ENCODE measurements at regions not wholly inside any gene's neighbourhood (a gene's known extent, or its start where the extent isn't known, plus 50 kb on each side); places are given as distances from the start of the nearest gene placed in this dataset.
"Not testable (repeated sequence)": the region's sequence is repeated elsewhere in the genome, so short reads cannot be mapped to it uniquely, and the experiment has no call there.

DNA sequence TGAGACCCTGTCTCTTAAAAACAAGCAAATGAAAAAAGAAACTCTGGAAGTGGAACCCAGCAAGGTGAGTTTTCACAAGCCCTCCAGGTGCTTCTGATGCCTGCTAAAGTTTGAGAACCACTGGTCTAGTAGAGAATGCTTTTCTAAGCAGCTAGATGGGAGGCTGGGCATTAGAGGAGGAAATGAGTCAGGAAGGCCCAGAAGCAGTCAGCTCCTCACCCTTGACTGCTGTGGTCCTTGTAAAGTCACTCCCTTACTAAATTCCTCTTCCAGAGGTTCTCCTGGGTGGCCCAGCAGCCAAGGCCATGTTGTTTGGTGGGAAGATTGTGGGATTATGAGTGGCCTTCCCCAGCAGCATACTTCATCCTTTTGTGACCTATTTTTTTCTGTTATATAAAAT, 52.0 kb upstream of the FYN start:
- peak; percentile 42 to 58 (median 47) for DNase-seq

DNA sequence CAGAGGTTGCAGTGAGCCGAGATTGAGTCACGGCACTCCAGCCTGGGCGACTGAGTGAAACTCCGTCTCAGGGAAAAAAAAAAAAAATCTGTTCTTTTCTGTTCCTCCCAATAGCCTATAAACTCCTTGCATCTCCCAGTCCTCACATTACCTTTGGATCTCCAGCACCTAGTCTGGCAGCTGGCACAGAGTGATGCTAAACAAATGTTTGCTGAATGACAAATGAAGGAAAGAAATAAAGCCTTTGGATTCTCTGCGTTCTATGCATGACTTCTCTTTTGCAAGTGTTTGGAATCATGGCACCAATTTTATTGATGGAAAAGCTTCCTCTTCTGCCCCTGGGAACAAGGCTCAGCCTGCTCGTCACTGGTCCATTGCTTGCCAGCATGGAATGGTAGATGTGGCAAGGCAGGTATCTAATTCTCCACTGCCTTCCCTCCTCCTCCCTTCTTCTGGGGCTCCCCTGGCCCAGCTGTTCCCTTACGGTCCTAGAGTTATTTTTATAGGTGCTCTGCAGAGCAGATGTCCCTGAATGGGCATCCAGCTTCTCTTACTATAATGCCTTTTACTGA, 53.6 kb upstream of the FYN start:
- no peak for DNase-seq

DNA sequence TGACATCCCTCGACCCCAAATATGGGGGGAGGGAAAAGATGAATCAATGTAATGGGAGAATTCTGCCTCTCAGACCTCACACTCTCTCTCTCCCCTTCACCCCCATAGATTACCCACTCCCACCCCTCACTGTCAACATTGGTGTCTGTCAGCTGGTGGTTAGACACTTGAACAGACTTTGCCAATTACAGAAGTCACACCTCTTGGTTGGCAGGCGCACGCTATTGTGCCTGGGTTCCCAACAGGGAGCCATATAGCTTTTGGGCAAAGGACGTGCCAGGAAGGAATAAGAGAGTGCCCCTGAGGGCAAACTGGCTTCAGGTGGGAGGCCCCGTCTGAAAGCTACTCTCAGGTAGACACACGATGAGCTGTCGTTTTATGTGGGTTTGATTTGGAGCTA, 54.1 kb upstream of the FYN start:
- no peak for DNase-seq

DNA sequence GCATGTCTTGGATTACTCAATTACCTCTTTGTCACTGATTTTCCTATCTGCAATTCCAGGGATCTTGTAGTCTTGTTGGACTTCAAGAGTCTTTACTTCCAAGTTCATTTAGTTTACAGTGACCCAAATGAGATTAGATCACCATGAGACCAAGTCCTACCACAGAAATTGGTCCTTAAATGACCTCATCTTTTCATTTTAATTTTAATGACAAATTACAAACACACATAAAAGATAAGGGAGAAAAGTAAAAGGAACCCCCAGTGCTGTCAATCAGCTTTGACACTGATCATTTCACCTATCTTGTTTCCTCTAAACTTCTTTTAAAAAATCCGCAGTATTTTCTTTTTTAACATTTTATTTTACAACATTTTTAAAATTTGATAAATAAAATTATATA, 54.9 kb upstream of the FYN start:
- no peak for DNase-seq

DNA sequence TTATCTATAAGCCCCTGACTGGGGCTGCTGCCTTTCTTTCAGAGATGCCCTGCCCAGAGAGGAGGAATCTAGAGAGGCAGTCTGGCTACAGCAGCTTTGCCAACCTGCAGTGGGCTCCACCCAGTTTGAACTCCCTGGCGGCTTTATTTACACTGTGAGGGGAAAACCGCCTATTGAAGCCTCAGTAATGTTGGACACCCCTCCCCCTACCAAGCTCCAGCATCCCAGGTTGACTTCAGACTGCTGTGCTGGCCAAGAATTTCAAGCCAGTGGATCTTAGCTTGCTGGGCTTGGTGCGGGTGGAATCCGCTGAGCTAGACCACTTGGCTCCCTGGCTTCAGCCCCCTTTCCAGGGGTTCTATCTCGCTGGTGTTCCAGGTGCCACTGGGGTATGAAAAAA, 61.4 kb upstream of the FYN start:
- not testable (repeated sequence) for DNase-seq

DNA sequence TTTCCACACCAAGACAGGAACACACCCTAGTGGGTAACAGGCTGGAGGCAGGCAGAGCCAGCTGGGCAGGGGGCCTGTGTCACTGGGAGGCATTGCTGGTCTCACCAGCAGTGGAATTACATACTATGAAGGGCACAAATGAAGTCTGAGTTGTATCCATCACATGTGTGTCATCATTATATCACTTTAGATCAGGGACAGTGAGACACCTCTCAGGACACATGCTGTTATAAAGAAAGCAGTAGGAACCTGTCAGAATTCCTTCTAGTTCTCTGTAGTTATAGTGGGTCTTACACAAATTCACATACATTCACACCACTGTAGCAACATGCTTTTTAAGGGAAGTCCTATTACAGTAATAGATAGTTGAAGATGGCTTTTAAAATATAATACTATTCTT, 63.5 kb upstream of the FYN start:
- DNase-seq = no peak

DNA sequence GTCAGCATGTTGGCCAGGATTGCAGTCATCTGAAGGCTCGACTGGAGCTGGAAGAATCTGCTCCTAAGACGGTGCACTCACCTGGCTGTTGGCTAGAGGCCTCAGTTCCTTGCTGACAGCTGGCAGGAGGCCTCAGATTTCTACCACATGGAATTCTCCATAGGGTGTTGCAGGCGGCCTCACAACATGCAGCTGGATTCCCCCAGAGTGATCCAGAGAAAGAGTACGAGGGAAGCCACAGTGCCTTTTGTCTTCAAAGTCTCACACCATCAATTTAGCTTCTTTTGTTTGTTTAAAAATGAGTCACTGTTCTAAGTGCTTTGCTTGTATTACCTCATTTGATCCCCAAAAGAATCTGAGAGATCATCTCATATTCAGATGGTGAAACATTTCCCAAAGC, 65.5 kb upstream of the FYN start:
- no peak for DNase-seq

DNA sequence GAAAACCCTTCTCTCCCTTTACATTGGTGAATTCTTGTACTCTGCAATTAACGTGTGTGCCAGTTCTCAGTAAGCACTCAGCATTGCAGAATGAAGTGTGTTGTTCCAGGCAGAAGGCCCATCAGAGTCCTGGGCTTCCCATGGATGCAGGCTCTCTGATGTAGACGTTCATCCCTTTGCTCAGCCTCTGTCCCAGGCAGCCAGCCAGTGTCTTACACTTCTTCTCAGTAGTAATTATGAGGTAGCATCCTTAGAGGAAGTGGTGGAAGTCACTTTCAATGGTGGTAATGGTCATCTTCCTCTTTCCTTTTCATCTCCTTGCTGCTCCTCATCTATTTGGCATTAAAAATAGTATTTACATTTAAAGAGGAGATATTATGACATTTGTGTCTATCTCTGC, 66.7 kb upstream of the FYN start:
- DNase-seq = peak; percentile 63 to 77 (median 67)

DNA sequence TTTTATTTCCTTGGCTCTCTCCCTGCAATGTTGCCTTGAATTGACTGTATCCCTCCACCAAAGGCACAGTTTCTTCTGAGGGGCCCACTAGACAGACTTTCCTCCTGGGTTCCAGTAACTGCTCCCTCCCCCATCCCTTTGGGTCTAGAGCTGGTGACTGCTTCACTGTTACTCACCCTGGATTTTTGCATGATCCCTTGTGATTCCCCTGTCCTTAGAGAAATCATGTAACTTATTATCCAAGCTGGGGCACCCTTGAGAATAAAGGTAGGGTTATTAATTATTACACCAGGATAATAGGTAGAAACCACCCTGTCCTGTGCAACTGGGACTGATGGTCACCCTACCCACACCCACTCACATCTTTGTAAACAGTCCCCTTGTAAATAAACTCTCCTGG, 67.5 kb upstream of the FYN start:
- DNase-seq = peak in 2 of 3 donors; percentile 17 to 19

DNA sequence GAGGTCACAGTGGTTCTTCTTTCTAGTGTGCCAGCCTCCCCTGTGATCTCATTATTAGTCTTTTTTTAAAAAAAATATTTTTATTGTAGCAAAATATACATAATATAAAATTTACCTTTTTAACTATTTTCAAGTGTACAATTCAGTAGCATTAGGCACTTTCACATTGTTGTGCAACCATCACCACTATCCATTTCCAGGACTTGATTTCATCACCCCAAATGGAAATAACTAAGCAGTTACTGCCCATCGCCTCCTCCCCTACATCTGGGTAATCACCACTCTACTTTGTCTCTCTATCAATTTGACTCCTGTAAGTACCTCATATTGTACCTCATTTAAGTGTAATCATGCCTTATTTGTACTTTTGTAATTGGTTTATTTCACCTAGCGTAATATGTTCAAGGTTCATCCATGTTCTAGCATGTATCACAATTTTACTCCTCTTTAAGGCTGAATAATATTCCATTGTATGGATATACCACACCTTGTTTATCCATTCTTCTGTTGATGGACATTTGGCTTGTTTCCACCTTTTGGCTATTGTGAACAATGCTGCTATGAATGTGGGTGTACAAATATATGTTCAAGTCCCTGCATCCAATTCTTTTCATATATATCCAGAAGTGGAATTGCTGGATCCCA, 68.6 kb upstream of the FYN start:
- DNase-seq = peak; percentile 30 to 55 (median 38)

DNA sequence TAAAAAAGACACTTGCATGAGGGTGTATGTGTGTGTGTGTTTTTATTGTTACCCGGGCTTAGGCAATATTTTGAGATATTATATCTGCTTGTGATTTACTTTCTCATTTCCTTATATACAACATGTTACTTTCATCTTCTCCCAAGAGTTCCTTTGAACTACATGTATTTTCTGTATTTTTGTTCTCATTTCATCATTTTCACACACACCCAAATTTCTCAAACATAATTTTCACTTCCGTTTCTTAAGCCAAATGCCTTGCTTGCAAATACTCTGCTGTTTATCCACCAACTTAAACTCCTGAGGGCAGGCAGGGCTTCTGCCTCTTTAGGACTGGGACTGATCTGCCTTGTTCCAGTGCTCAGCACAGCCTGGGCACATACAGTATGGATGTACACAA, 69.3 kb upstream of the FYN start:
- peak; percentile 37 to 79 (median 78) for DNase-seq

DNA sequence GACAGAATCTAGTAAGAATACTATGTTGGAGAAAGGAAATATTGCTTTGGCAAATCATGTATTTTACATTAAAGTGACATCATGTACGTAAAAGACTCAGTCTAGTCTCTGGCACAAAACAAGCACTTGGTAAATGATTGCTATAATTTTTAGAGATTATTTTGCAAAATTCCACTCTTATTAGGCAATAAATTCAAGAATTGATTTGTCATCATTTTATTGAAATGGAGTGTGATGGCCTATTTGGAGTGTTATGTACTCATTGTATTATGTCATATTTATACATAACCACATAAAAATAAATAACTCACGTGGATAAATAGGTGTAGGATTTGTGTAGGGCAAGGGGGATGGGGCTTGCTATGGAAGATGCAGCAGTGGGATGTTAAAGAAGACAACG, 70.0 kb upstream of the FYN start:
- peak in 1 of 3 donors; percentile 16 for DNase-seq

DNA sequence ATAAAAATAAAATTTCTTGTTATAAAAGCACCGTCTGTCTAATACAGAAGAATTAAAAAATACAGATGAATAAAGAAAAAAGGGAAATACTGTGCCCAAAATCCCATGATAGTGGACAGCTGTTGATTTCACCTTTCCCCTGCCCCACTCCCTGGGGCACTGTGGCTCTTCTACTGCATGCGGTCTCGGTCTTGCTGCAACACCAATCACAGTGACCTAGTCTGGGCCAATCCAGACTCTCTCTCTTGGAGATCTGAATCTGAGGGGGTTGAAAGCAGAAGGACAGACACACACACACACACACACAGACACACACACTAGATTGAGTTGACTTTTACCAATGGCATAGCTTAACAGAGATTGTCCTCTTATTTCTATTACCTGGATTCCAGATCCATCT, 70.5 kb upstream of the FYN start:
- DNase-seq = peak; percentile 31 to 47 (median 37)

DNA sequence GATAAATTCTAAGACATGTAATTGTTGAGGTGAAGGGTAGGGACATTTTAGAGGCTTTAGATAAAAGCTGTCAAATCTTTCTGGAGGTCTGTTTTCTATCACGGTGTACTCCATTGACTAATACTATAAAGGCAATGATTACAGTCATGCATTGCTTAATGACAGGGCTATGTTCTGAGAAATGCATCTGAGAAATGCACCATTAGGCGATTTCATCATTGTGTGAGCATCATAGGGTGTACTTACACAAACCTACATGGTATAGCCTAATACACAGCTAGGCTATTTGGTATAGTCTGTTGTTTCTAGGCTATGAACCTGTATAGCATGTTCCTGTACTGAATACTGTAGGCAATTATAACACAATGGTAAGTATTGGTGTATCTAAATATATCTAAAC, 71.3 kb upstream of the FYN start:
- peak; percentile 7 to 62 (median 61) for DNase-seq

DNA sequence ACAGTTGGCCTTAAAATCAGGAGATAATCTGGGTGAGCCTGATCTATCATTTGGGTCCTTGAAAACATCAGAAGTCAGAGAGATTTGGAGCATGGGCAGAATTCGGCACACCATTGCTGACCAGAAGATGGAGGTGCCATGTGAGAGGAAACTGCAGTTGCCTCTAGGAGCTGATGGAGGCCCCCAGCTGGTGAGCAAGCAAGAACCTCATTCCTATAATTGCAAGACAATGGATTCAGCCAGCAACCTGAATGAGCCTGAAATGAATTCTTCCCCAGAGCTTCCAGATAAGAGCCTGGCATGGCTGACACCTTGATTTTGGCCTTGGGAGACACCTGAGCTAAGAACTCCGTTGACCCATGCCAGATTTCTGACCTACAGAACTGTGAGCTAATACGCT, 76.3 kb upstream of the FYN start:
- no peak for DNase-seq

DNA sequence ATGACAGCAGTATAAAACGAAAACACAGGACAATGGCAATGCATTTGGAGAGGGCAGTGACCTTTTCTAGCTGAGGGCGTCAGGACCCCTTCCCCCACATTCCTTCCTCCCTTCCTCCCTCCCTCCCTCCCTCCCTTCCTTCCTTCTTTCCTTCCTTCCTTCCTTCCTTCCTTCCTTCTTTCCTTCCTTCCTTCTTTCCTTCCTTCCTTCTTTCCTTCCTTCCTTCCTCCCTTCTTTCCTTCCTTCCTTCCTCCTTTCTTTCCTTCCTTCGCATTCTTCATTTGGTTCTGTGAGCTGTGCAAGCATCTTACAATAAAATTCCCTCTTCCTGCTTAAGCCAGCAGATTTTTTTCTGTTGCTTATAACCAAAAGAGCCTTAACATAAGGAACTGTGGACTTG, 76.7 kb upstream of the FYN start:
- not testable (repeated sequence) for DNase-seq

DNA sequence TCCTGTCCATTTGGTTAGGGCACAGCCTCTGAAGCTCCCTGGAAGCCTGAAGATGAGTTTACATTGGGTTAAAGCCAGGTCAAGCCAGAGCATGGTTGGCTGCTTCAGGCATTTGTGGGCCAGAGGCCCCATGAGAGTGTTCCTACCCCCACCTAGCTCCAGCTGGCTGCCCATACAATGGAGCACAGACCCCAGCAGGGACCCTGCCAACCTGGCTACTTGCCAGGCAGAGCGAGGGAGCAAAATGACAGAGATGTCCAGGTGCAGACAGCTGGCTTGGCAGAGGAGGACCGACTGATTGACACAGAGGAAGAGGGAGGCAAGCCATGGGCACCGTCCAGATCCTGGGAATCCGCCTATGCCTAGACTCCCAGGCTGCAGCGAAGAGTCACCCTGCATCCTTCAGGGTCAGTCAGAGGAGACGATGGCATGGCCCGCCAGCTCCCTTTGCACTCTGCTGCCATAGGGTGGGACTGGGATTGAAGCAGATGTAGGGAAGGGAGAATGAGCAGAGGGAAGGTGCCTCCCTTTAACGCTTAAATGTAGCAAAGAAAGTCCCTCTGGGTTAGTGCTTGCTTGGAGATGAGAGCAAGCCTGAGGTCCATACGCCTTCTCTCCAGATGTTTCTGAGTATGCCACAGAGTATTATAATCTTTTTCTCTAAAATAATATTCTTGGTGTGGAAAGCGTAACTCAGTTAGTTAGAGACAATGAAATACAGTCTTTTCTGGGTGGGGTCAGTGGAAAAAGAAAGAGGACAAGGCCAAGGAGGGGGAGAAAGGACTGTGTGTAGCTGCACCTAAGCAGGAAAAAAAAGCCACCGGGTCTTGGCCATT, 77.6 kb upstream of the FYN start:
- DNase-seq = no peak

DNA sequence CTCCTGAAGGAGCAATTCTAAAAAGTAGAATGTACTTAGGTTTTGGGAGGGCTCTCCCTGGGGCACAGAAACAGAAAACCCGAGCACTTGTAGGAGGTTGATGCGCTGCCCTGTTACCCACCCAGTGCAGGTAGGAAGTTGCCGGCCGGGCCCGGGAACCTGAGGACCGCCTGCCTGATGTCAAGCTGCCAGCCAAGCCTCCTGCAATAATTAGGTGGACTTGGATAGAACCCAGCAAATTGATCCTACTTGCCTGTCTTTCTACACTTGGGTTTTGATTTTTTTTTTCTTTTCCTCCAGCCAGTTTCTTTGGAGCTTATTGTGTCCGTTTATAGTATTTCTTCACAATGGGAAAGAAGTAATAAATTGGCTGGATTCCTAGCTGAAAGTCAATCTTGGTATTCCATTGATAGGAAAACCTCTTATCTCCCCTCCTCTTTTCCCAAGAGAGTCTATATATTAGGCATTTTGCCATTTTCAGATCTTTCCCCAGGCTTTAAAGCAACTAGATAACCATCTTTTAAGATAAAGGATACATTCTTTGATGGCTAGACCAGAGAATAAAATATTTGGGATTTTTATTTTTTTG, 78.3 kb upstream of the FYN start:
- DNase-seq = no peak

DNA sequence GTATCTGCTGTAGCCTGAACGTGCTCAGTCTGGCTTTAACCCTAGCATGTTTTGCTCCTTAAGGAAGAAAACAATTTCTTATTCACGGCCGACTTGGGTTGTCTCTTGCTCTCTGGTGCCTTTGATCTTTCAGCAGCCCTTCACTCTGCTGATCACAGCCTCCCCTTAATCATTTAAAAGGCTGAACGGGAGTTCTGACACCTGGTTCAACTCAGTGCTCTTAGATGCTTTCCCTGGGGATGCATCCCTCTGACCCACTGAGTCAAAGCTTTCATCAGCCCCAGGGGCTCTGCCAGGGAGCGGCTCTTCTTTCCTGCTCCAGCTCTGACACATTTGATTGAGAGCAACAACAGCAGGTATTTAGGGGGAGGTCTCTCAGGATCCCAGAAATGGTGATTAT, 79.0 kb upstream of the FYN start:
- no peak for DNase-seq

DNA sequence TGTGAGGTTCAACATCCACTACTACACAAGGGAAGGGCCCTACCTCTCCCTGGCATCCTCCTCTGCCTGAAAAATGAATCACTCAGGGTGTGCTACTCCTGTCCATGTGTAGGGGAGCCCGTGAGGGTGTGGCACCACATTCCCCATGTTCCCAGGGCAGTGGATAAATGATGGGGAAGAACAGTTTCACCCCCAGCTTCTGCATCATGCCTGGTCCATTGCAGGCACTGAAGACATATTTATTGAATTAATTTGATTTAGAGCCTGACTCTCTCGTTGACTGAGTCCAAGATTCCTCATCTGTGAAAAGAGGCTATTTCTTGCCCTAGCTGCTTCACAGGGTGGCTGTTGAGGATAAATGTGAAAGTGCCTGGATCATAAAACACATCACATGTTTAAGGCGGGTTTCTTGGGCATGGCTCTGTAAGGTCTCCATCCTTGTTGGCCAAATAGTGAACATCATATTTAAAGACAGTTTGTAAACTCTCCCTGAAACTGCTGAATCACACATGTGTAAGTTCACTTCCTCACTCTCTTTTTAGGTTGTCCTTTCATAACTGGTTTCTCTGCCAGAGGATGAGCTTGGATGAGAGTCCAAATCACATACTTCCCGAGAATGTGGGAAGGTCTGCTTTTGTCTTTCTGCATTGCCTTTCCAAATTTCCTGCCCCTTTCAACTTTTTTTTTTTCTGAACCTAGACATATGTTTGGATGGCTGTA, 79.7 kb upstream of the FYN start:
- DNase-seq = peak; percentile 30 to 64 (median 62)

DNA sequence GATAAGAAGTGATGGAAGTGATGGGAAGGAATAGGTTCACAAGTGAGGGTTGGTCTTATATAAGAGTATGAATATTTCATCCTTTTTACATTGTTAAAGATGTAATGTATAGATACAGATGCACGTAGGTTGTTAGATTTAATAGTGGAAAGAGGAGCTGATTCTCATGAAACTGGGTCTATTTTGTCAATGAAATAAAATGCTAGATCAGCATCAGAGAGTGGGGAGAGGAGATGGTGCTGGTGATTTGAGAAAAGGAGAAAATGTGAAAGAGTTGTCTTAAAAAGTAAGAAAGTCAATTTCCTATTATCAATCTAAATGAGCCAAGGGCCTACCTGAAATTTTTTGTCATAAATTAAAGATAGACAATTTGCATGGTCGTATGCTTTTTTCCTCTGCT, 82.8 kb upstream of the FYN start:
- DNase-seq = no peak

DNA sequence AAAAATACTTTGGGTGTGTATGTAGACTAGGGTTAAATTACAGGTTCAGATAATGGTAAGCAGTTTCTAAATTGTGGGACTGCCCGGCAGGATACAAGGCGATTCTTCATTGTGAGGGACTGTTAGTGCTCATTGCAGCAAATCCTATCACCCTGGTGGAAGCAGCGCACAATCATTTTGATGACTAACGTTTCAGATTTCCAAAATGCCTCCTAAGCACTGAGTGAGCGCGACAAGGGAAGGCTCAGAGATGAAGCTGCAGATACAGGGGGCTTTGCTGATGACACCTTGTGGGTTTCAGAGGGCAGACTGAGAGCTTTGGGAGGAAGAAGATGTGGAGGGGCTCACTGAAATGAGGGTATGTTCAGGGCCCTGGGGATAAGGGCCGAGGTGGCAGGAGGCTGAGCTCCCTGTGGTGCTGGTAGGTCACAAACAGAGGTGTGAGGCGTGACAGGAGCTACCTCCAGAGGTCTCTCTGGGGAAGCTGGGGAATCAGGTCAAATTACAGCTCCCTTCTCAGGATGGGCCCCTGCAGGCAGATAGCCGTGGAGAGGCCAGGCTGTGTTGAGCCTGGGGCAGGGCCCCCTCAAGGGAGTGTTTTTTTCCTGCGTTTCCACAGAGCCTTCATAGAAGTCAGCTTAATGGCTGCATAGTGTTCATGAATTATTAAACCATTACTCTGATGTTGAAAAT, 84.5 kb upstream of the FYN start:
- DNase-seq = no peak

DNA sequence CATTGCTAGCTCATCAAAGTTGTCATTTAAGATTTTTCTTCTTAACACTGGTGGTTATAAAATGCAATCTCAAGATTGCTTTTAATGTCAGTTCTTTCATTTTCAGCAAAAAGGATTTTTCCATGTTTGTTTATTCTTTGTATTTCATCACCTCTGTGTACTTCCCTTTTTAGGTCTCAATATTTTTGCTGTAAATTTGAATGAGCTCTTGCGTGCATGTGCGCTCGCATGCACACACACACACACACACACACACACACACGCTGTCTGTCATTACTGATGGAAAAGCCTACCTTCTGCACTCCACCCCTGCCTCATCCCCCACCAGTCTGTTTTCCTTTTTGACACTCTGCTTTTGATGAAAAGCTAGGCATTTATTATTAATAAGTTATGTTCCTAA, 85.3 kb upstream of the FYN start:
- DNase-seq = peak; percentile 61 to 77 (median 74)

Measured in suppressor macrophage treated with lipopolysaccharide for 1 hour (primary cell).